Omental fat pad (tissue), 3 donors: ENCODE measurements at regions not wholly inside any gene's neighbourhood (a gene's known extent, or its start where the extent isn't known, plus 50 kb on each side); places are given as distances from the start of the nearest gene placed in this dataset.
"Not testable (repeated sequence)": the region's sequence is repeated elsewhere in the genome, so short reads cannot be mapped to it uniquely, and the experiment has no call there.

Experiments used
- ATAC-seq: fragments of 150-250 bp; one replicate; pipeline ENCODE4 v1.9.1; 2016; ENCODE audit warnings: mild to moderate bottlenecking, moderate library complexity; ENCODE audit not compliant: low FRiP score
- DNase-seq: peaks from one replicate; pipeline ENCODE4 v3.0.0-alpha.2; 2019; ENCODE audit warnings: low spot score
- TF ChIP-seq, protein P1 (sequence below), 3 donors: fragments of 450-650 bp; IDR thresholded peaks; one replicate each; pipeline ENCODE4 v1.5.1; 2016 to 2017; ENCODE audit warnings: antibody characterized with exemption in 3 of 3, mild to moderate bottlenecking in 3 of 3, moderate library complexity in 2 of 3

DNA sequence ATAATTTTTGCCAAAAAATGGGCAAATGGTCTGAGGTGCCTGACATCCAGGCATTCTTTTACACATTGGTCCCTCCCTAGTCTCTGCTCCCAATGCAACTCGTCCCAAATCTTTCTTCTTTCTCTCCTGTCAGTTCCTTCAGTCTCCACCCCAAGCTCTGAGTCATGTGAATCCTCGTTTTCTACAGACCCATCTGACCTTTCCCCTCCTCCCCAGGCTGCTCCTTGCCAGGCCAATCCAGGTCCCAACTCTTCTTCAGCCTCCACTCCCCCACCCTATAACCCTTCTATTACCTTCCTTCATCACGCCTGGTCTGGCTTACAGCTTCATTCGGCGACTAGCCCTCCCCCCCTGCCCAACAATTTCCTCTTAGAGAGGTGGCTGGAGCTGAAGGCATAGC lies 55.3 kb downstream of the BBS10 start:
- not testable (repeated sequence) for ATAC-seq, DNase-seq

DNA sequence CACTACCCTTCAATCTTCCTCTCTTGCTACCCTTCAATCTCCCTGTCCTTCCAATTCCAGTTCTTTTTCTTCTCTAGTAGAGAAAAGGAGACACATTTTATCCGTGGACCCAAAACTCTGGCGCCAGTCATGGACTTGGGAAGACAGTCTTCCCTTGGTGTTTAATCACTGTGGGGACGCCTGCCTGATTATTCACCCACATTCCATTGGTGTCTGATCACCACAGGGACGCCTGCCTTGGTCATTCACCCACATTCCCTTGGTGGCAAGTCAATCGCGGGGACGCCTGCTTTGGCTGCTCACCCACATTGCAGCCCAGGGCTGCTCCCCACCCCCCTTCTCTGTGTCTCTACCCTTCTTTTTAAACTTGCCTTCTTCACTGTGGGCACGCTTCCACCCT lies 55.9 kb downstream of the BBS10 start:
- ATAC-seq, DNase-seq: not testable (repeated sequence)

DNA sequence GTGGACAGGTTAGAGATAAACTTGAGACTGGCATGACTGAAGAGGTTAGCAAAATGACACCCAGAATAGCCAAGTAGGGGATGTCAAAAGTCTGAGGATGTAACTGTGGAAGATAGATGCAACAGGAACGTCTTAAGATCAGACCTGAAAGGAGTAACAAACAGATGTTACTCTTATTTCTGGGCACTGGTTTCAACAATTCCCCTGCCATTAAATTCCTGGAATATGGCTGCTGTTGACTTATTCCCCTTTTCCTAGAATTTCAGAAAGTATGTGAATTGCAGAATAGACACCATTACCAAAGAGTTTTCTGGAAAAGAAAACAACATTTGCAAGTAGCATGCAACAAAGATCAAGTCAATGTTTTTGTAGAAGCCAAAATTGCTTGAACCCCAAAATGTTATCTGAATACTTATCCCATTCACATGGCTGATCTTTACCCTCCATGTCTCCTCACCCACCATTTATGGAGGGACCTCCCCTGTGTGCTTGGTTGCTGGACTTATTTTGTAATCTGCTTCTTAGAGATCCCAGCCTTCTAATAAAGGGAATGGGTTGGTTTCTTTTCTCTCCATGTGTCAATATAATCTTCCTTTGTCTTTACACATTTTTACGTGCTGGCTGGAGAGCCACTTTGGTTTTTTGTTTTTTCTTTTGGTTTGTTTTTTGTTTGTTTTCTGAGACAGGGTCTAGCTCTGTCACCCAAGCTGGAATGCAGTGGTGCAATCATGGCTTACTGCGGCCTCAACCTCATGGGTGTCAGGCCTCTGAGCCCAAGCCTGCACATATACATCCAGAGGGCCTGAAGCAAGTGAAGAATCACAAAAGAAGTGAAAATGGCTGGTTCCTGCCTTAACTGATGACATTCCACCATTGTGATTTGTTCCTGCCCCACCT lies 57.0 kb downstream of the BBS10 start:
- ATAC-seq: no peak
- no peak for DNase-seq

DNA sequence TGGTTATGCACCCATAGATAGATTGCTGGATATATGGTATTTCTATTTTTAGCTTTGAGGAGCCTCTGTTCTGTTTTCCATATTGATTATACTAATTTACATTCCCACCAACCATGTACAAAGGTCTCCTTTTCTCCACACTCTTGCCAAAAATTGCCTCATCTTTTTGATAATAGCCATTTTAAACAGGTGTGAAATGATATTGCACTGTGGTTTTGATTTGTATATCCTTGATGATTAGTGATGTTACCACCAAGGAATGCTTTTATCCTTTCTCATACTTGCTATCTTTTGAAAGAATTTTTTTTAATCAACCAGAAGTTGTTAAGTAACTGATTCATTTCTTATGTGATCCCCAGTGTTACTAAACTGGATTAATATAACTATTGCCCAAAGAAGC lies 60.0 kb downstream of the BBS10 start:
- ATAC-seq (no peak), DNase-seq (no peak)
- TF ChIP-seq, protein P1, sequence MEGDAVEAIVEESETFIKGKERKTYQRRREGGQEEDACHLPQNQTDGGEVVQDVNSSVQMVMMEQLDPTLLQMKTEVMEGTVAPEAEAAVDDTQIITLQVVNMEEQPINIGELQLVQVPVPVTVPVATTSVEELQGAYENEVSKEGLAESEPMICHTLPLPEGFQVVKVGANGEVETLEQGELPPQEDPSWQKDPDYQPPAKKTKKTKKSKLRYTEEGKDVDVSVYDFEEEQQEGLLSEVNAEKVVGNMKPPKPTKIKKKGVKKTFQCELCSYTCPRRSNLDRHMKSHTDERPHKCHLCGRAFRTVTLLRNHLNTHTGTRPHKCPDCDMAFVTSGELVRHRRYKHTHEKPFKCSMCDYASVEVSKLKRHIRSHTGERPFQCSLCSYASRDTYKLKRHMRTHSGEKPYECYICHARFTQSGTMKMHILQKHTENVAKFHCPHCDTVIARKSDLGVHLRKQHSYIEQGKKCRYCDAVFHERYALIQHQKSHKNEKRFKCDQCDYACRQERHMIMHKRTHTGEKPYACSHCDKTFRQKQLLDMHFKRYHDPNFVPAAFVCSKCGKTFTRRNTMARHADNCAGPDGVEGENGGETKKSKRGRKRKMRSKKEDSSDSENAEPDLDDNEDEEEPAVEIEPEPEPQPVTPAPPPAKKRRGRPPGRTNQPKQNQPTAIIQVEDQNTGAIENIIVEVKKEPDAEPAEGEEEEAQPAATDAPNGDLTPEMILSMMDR (IDR thresholded peaks at IDR 0.05): no peak

More for the DNA sequence above, 57.0 kb downstream of the BBS10 start:
- TF ChIP-seq, protein P1 (IDR thresholded peaks at IDR 0.05): no peak

DNA sequence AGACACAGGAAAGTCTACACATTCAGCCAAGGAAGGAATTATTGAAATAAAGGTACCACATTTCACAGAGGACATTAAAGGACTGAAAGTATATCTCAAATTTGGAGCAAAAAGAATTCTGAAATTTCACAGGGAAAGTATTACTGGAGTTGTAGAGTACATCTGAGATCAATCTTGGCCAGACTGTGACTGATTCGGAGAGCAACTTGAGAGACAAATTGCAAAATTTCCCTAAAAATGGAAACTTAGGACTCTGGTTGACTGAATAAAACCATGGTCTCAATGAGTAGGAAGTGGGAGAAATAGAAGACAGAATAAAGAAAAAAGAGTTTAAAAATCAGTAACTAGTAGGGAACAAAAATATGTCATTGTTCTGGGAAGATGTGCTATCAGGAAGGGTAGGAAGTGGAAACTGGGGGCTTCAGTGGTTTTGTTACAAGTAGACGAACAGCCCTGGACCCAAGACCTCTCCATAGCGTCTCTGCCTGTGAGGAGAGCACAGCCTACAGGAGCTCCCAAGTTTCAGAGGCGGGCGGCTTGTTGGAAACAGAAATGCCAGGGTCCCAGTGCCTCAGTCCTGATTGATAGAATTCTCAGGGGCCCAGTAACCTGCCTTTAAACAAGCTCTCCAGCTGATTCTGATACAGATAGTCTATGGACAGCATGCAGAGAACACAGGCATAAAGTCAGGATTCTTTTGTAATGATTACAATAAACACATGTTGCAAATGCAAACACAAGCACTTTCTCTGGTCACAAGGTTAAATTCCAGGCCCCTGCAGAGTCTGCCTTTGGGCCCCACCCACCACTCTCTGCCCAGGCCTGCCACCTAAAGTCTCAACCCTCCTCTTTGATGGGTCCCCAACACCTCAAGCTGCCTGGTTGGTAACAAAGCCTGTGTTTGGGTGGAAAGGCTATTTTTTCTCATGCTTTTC lies 63.1 kb downstream of the BBS10 start:
- TF ChIP-seq, protein P1 (IDR thresholded peaks at IDR 0.05): no peak
- ATAC-seq (no peak), DNase-seq (no peak)

DNA sequence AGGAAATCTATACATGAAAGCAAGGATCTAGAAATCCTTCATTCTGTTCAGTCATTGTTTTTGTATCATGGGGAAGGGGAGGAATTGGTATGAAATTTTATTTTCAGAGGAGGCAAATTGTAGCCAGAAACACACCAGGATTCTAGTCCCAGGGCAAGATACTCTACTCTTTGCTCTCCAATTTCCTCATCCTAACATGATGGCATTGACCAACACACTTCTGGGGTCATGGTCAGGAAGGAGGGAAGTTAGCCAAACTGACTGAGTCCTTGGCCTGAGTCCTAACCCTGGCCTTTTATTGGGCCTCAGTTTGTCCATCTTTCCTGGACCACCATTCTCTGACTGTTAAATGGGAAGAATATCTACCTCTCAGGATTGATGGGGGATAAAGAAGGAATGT lies 65.5 kb downstream of the BBS10 start:
- ATAC-seq (no peak), DNase-seq (no peak)
- TF ChIP-seq, protein P1 (IDR thresholded peaks at IDR 0.05): no peak

DNA sequence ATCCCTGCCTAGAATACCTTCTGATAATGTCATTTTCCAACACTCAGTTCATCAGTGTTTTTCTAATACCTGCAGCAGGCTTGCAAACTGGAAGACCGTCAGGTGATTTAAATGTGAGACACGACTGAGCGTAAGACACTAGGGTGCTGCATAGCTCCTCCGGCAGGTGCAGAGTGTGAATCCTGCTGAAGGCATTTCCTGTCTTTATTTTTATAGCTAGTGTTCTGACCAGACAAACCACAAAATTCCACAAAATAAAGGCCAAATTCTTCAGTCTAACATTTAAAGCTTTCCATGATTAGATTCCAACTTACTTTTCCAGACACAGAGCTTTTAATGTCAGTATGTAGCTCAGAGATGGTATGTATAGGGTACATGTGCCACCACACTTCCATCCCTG lies 70.7 kb downstream of the BBS10 start:
- ATAC-seq: no peak
- TF ChIP-seq, protein P1 (IDR thresholded peaks at IDR 0.05): no peak
- no peak for DNase-seq
